HG03108 (cell line): ENCODE measurements at regions not wholly inside any gene's neighbourhood (a gene's known extent, or its start where the extent isn't known, plus 50 kb on each side); places are given as distances from the start of the nearest gene placed in this dataset.
"Not testable (repeated sequence)": the region's sequence is repeated elsewhere in the genome, so short reads cannot be mapped to it uniquely, and the experiment has no call there.

ENCODE experiments used
- ATAC-seq: cut with Tn5 transposase; IDR thresholded peaks from one replicate; pipeline ENCODE4 v1.9.1; 2021; ENCODE audit warnings: moderate library complexity; ENCODE audit not compliant: unreplicated experiment

DNA sequence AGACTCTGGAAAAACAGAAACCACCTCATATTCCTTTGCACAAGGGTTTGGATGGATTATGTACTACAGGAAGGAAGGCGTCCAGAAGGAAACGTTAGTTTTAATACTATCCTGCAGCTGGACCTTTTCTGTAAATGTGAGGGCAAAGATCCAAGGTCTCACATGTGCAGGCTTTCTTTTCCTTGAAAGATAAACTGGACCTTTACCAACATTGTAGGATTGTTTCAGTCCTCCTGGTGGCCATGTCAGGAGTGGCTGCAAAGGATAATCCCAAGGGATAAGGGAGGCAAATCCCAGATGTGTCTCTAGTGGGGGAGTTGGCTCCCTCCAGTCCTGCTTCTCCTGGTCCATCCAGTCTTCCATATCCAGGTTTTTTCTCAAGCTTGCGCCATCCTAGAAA is 397.5 kb downstream of the HTR1A start:
- no peak for ATAC-seq

DNA sequence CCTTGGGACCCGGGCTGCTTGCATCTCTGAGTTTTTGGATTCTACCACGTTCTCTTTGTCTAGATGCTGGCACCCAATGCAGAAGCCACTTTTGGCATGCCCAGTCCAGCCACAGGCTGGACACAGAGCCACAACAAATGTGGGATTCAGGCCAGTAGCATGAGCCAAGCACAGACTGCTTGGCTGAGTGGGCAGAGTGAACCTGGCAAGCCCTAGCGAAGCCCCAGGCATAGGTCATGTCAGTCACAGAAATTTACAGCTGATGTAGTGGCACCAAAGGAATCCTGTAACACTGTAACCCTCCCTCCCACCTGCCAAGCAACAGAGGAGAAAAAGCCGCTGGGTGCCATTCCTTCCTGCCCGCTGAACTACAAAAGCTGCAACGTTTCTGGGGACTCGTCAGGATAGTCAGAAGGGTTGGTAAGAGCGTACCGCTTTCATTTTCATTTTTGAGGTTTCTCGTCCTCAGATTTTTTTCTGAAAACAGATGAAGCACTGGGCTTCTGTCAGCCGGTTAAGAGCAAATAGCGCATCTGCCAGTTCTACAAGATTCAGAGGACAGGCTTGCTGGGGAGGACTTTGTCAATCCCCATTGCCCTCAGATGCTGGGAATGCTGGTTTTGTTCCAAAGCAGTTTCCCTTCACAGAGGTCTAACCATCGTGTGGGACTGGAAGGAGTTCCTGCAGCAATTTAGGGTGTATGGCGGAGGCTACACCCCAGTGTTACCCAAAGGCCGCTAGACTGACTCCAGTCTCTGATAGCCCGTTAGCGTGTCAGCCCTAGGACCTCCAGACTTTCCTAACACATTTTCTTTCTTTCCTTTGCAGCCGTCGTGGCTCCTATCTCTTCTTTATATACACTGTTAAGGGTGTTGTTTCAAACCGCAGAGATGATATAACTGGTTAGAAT is 399.0 kb downstream of the HTR1A start:
- no peak for ATAC-seq

DNA sequence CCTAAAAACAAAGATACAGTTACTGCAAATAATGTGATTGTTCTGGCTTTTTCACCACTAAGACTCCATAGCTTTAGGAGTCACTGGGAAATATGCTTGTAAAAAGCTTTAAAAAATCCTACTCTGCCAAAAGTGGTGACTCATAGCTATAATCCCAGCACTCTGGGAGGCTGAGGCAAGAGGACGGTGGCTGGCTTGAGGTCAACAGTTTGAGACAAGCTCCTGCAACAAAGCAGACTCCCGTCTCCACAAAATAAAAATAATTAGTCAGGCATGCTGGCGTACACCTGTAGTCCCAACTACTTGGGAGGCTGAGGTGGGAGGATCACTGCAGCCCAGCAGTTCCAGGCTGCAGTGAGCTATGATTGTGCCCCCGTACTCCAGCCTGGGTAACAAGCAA is 406.4 kb downstream of the HTR1A start:
- no peak for ATAC-seq

DNA sequence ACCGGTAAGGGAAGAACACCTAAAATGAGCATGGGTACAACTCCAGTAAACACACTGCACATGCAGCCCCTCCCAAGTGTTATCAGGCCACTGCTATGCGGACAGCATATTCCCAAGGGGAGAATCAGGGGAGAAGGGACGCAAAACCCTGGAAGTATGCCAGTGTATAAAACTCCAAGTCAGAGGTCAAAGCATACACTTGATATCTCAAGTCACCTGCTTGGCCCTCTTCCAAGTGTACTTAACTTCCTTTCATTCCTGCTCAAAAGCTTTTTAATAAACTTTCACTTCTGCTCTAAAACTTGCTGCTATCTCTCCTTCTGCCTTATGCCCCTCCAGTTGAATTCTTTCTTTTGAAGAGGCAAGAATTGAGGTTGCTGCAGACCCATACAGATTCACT is 408.1 kb downstream of the HTR1A start:
- ATAC-seq, result no peak

DNA sequence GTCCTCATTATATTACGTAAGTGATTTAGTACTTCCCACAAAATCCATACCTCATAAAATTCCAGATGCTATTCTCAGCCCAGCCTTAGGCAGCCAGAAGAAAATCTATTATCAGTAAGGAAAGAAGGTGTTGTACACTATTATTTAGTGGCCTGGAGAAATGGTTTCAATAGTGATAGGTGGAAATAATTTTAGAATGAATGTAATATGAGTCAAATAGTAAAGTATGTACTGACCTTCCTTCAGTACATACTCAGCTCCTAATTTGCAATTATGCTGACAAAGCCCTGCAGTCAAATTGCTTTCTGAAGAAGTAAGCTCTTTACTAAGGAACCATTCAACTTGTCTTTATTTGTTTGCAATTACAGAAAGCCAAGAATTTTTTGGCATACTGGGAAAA is 409.2 kb downstream of the HTR1A start:
- ATAC-seq, result no peak

DNA sequence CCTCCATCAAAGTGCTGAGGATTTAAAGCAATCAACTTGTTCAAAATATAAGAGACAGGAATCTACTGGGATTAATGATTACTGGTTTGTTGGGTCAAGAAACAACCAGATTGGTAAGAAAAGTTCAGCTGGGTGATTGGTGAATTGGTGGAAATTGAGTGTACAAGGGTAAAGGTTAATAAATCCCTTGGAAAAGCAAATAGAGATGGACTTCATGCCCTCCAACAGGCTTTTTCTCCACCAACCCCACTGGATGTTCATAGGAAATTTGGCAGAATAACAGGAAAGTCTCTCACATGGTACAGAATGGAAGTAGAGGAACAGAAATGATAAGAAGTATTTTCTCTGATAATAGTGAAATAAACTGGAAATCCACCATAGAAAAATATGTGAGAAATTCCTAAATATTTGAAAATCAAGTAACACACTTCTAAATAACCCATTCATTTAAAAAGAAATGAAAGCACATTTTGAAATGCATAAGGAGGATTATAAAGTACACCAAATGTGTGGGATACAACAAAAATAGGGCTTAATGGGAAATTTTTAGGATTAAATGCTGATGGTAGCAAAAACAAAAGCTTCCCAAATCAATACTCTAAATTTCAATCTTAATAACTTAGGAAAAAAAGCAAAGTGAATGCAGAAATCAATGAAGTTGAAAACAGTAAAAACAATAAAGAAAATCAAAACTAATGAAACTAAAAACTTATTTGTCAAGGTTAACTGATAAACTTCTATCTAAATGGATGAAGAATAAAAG is 426.2 kb downstream of the HTR1A start:
- no peak for ATAC-seq

GRCh38 chr5:63524281-63524680 is 438.0 kb downstream of the HTR1A start:
- ATAC-seq, result no peak

GRCh38 chr5:63516006-63516405 is 446.2 kb downstream of the HTR1A start:
- ATAC-seq, result no peak

- no peak for ATAC-seq
These were observed 462.0 kb downstream of the HTR1A start for GRCh38 chr5:63500242-63500641.

GRCh38 chr5:63495225-63495624 is 467.0 kb downstream of the HTR1A start:
- ATAC-seq, result no peak

DNA sequence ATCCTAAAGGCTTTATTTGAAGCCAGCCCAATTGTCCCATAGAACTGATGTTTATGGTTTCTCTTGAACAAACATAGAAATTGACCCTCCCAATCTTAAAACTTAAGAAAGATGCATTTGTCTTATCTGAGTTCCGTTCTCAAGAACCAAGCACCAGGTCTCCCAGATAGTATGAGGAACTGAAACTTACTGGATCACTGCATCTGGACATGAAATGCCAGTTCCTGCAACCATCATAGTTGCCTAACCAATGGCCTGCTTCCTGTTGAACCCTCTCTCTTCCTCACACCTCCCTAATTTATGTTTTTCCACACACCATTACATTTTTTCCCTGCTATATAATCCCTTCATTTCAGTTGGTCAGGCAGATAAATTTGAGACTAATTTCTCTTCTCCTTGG is 478.9 kb downstream of the HTR1A start:
- no peak for ATAC-seq

- no peak for ATAC-seq
These were observed 488.8 kb downstream of the HTR1A start for GRCh38 chr5:63473335-63473967.

GRCh38 chr5:63456279-63456678 is 506.0 kb downstream of the HTR1A start:
- no peak for ATAC-seq

DNA sequence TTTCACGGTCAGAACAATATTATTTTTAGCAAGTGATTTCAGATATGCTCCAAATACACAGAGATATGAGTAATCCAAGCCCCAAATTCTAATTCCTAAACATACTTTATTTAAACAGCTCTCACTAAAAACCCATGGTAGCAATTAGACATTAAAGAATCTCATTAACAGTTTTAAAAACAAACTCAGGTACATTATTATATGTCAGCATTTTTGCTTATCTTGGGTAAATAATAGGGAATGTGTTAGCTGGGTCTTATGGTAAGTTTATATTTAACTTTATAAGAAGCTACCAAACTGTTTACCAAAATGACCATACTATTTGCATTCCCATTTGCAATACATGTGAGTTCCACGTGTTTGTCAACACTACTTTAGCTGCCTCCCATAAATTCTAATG is 511.1 kb downstream of the HTR1A start:
- ATAC-seq, result no peak

DNA sequence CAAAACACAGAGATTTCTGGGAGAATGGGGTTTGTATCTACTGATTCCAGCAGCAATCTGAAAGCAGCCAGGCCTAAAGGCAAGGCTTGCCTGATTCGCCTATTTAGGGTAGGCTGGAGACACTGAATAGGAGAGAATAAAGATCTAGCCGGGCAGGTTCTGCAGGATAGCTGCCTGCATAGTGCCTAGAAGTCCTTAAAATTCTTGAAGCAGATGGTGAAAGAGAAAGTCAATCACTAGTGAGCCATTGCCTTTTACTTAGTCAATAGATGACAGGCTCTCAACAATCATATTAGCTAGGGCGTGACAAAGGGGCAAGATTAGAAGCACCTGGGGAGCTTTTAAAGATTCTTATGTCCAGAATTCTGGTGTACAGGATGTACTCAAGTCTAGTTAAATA is 522.7 kb downstream of the HTR1A start:
- no peak for ATAC-seq

- ATAC-seq, result no peak
These were observed 552.5 kb downstream of the HTR1A start for GRCh38 chr5:63409737-63410136.

GRCh38 chr5:63408984-63409383 is 553.3 kb downstream of the HTR1A start:
- no peak for ATAC-seq

DNA sequence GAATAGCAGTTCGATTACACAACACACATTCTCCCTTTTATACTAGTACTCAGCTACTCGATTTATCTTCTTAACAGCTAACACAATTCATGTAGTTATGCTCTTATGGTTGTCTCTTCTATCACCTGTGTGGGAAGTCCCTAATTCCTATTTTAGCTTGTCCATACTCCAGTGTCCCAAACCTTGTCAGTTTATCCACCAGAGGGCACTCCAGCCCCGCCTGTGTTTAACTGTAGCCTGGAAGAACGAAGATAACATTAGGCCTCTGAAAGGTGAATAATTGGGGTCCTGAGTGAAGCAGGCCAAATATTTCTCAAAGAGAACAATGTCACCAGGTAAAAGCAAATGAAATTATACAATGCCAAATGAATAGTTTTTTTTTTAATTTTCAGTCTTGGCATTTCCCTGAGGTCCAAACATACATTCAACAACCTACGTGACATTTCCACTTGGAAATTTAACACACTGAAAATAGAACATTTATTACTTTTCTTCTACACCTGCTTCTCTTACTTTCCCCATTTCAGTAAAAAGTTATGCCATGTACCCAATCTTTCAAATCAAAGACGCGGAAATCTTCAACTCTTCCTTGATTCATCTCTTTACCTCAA is 560.7 kb downstream of the HTR1A start:
- no peak for ATAC-seq

- no peak for ATAC-seq
These were observed 562.2 kb downstream of the HTR1A start for GRCh38 chr5:63400079-63400478.

DNA sequence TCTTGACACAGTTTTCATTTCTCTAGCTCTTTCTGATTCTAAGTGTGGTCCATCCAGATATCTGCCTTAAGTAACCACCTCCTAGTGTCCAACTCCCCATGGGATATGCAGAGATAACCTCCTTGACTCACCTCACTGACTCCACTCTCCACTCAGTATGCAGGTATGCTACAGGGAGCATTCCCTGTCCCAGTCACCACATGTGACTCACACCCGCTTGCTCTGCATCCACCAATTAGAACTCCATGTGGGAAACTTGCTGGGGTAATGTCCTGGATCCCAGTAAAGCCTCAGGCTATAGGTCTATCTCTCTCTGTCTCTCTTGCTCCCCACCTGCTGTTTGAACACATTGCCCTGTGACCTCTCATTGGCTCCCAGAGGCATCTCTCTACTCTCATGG is 563.9 kb downstream of the HTR1A start:
- ATAC-seq, result no peak

DNA sequence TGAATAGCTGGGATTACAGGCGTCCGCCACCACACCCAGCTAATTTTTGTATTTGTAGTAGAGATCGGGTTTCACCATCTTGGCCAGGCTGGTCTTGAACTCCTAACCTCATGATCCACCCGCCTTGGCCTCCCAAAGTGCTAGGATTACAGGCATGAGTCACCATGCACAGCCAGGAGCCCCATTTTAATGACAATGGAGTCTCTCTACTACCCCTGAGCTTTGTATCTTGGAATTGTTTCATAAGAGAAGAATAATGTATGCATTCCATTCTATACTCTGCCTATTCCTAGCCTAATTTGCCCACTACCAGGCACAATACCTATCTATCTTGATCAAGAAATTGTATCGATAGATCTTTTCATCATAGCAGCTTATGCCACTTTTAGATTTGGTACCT is 574.1 kb downstream of the HTR1A start:
- not testable (repeated sequence) for ATAC-seq
